Hepatocyte (in vitro differentiated cells): ENCODE measurements at regions not wholly inside any gene's neighbourhood (a gene's known extent, or its start where the extent isn't known, plus 50 kb on each side); places are given as distances from the start of the nearest gene placed in this dataset.

Source experiments
- EZH2phosphoT487 ChIP-seq: fragments of 200-600 bp; sonication (generic); IDR thresholded peaks from one replicate; pipeline ENCODE4 v1.6.1; 2018; ENCODE audit warnings: antibody characterized with exemption, mild to moderate bottlenecking, low read depth, moderate library complexity; ENCODE audit not compliant: unreplicated experiment, severe bottlenecking
- TF ChIP-seq, protein P1 (sequence below): fragments of 200-600 bp; sonication (generic); IDR thresholded peaks from 2 replicates; pipeline ENCODE4 v1.5.1; 2016; ENCODE audit warnings: antibody characterized with exemption, mild to moderate bottlenecking; ENCODE audit not compliant: poor library complexity

- TF ChIP-seq, protein P1, sequence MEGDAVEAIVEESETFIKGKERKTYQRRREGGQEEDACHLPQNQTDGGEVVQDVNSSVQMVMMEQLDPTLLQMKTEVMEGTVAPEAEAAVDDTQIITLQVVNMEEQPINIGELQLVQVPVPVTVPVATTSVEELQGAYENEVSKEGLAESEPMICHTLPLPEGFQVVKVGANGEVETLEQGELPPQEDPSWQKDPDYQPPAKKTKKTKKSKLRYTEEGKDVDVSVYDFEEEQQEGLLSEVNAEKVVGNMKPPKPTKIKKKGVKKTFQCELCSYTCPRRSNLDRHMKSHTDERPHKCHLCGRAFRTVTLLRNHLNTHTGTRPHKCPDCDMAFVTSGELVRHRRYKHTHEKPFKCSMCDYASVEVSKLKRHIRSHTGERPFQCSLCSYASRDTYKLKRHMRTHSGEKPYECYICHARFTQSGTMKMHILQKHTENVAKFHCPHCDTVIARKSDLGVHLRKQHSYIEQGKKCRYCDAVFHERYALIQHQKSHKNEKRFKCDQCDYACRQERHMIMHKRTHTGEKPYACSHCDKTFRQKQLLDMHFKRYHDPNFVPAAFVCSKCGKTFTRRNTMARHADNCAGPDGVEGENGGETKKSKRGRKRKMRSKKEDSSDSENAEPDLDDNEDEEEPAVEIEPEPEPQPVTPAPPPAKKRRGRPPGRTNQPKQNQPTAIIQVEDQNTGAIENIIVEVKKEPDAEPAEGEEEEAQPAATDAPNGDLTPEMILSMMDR: no peak
- TF ChIP-seq EZH2phosphoT487: no peak
These were observed 162.3 kb upstream of the ARHGAP20 start for GRCh38 chr11:110874437-110875030.
